Left ventricle myocardium inferior (tissue), 1 donor: ENCODE measurements at regions not wholly inside any gene's neighbourhood (a gene's known extent, or its start where the extent isn't known, plus 50 kb on each side); places are given as distances from the start of the nearest gene placed in this dataset.

Experiments used
- DNase-seq: peaks from one replicate; pipeline ENCODE4 v3.0.0-alpha.2; 2020
- H3K27ac ChIP-seq: fragments of 200-600 bp; replicated peaks from 2 replicates; pipeline ENCODE4 v1.8.0; 2021
- H3K27me3 ChIP-seq: fragments of 200-600 bp; 2 replicates; pipeline ENCODE4 v1.8.0; 2021; ENCODE audit warnings: low read depth
- H3K36me3 ChIP-seq: fragments of 200-600 bp; 2 replicates; pipeline ENCODE4 v1.8.0; 2021
- H3K4me1 ChIP-seq: fragments of 200-600 bp; 2 replicates; pipeline ENCODE4 v1.8.0; 2021
- H3K4me3 ChIP-seq: fragments of 200-600 bp; 2 replicates; pipeline ENCODE4 v1.8.0; 2021; ENCODE audit warnings: mild to moderate bottlenecking, moderate library complexity
- H3K9me3 ChIP-seq: fragments of 200-600 bp; replicated peaks from 2 replicates; pipeline ENCODE4 v1.8.0; 2021
- CTCF ChIP-seq: fragments of 200-600 bp; IDR thresholded peaks from 2 replicates; pipeline ENCODE4 v1.8.0; 2021; ENCODE audit warnings: antibody characterized with exemption, mild to moderate bottlenecking, borderline replicate concordance
- intact Hi-C: fragments of 100-400 bp; cut with micrococcal nuclease; formaldehyde crosslinking; loops from one replicate; pipeline ENCODE4 v1.11.0; 2022
- donor health status: DM: no; HTN: yes; CAD: no; lungs with severe emphysema.

GRCh38 chr20:54745780-54746179 is 270.4 kb downstream of the DOK5 start:
- H3K4me1 ChIP-seq = no peaks in the 10 kb centered on the region
- H3K4me3 ChIP-seq = no peak overlapping the region
- no peak overlapping the region for H3K27ac ChIP-seq
- no peaks in the 10 kb centered on the region for H3K27me3 ChIP-seq
- no peaks in the 10 kb centered on the region for H3K36me3 ChIP-seq
- TF ChIP-seq CTCF = no peak
- peaks cover 23% of the 10 kb centered on the region for H3K9me3 ChIP-seq
- intact Hi-C loops = no loop called here
- DNase-seq = no peak

GRCh38 chr20:54744097-54744496 is 268.7 kb downstream of the DOK5 start:
- Histone ChIP-seq H3K4me3 (no peak overlapping the region), H3K36me3 (no peaks in the 10 kb centered on the region), H3K27ac (no peak overlapping the region), H3K9me3 (peaks cover 23% of the 10 kb centered on the region), H3K27me3 (no peaks in the 10 kb centered on the region), H3K4me1 (no peaks in the 10 kb centered on the region)
- no peak for DNase-seq
- intact Hi-C loops = no loop called here
- TF ChIP-seq CTCF = no peak

GRCh38 chr20:54742193-54742592 is 266.8 kb downstream of the DOK5 start:
- no peak for DNase-seq
- Histone ChIP-seq H3K27ac (no peak overlapping the region), H3K4me3 (no peak overlapping the region), H3K4me1 (no peaks in the 10 kb centered on the region), H3K36me3 (no peaks in the 10 kb centered on the region), H3K9me3 (peaks cover 10% of the 10 kb centered on the region), H3K27me3 (no peaks in the 10 kb centered on the region)
- TF ChIP-seq CTCF = no peak
- intact Hi-C loops = no loop called here

GRCh38 chr20:54736421-54736820 is 261.0 kb downstream of the DOK5 start:
- Histone ChIP-seq H3K4me1 (no peaks in the 10 kb centered on the region), H3K27ac (no peak overlapping the region), H3K27me3 (no peaks in the 10 kb centered on the region), H3K36me3 (no peaks in the 10 kb centered on the region), H3K9me3 (no peaks in the 10 kb centered on the region), H3K4me3 (no peak overlapping the region)
- DNase-seq = no peak
- intact Hi-C loops = no loop called here
- no peak for TF ChIP-seq CTCF

GRCh38 chr20:54733687-54734086 is 258.3 kb downstream of the DOK5 start:
- TF ChIP-seq CTCF = no peak
- H3K36me3 ChIP-seq = no peaks in the 10 kb centered on the region

GRCh38 chr20:54727490-54727889 is 252.1 kb downstream of the DOK5 start:
- Histone ChIP-seq H3K27ac (no peak overlapping the region), H3K9me3 (peaks cover 6% of the 10 kb centered on the region), H3K27me3 (no peaks in the 10 kb centered on the region), H3K4me1 (no peaks in the 10 kb centered on the region), H3K4me3 (no peak overlapping the region), H3K36me3 (no peaks in the 10 kb centered on the region)
- TF ChIP-seq CTCF = no peak
- intact Hi-C loops = no loop called here
- DNase-seq = no peak

More at GRCh38 chr20:54733687-54734086, 258.3 kb downstream of the DOK5 start:
- Histone ChIP-seq H3K27ac (no peak overlapping the region), H3K4me3 (no peak overlapping the region), H3K4me1 (no peaks in the 10 kb centered on the region), H3K27me3 (no peaks in the 10 kb centered on the region), H3K9me3 (no peaks in the 10 kb centered on the region)
- intact Hi-C loops = no loop called here
- no peak for DNase-seq
